CD1c-positive myeloid dendritic cell (primary cell): ENCODE measurements at regions not wholly inside any gene's neighbourhood (a gene's known extent, or its start where the extent isn't known, plus 50 kb on each side); places are given as distances from the start of the nearest gene placed in this dataset.

Experiments used
- DNase-seq: peaks from one replicate; pipeline ENCODE4 v3.0.0-alpha.2; 2016; ENCODE audit errors: extremely low spot score

DNA sequence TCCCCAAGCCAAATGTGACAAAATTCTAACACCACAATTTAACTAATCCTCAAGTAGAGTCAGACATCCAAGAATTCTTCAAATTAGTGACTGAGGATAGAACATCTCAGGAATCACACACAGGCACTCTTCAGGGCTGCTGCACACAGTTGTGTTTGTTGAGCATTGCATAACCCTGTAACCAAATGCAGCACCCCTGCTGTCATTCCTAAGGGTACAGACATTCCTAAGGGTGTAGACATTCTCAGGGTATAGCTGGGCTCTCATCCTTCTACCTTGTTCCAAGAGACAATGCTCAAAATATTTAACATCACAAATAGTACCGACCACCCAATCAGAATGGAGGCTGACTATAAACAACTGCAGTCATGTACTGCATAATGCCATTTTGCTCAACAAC lies 107.1 kb upstream of the UBE2E2 start:
- DNase-seq = no peak

DNA sequence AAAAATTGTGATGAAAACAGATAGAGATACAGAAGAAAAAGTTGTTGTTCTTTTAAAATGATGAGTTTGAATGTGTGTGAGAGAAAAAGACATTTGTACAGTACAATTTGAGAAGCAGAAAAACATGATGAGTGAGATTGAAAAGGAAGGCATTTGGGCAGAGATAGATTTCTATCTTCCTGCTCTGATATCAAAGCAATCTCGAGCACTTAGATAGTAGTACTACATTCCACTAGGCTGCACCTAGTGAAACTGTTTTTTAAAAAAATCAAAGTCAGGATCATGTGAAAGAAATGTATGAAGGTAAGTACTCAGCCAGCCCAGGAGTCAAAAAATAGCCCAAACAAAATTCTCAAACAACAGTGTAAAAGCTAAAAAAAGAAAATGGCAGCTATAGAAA lies 104.1 kb upstream of the UBE2E2 start:
- DNase-seq = no peak

DNA sequence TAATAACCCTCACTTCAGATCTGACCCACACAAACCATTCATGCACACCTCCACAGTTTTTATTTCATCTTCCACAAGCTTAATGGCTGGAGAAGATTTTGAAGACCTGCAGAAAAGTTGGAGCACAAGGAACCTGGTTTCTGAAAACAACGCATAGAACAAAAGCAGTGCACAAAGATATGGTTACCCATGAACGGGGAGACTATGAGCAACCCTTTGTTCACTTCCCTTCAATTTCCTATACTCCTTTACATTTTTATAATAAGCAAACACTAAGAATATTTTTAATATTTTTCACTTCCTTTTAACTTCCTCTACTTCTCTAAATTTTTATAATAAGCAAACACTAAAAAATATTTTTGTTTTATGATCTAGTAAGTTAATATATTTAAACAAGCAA lies 103.5 kb upstream of the UBE2E2 start:
- no peak for DNase-seq

DNA sequence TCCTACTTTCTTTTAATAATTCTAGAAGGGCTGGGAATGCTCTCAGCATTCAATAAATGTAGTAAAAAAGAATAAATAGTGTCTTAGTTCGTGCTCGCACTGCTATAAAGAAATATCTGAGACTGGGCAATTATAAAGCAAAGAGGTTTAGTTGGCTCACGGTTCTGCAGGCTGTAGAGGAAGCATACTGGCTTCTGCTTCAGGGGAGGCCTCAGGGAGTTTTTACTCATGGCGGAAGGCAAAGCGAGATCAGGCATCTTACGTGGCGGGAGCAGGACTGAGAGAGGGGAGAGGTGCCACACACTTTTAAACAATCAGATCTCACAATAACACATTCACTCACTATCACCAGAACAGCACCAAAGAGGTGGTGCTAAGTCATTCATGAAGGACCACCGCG lies 103.0 kb upstream of the UBE2E2 start:
- no peak for DNase-seq

DNA sequence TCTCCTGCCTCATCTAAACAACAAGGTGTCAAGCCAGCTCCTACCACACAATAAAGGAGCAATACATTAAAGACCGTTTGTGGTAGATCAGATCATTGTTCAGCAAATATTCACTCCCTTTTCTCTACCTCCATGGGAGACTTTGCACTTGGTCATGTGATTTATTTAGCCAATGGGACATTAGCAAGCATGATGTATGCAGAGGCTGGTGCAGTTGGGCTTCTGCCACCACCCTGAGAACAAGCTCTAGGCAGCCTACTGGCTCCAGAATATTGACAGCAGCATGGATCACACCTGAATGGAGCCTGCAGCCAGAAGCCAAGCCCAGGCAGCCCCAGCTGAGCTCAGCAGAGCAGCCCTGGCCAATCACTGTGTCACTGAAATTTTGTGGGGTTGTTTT lies 99.4 kb upstream of the UBE2E2 start:
- DNase-seq = no peak

DNA sequence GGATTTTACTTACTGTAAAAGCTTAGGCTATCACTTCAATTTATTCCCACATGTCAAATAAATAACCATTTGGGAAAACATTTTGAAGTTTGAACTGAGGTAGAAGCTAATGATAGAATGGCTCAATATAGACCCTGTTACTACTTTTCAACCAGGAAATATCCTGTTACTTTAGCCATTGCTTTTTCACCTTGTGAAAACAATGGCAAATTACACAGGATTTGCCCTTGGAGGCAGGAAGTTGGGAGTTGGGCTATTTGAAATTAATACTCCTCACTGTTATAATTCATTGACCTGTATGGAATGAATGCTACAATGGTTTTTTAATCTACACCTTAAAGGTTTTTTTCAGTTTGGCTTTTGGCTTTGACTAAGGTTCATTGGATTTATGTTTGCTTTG lies 98.1 kb upstream of the UBE2E2 start:
- no peak for DNase-seq

DNA sequence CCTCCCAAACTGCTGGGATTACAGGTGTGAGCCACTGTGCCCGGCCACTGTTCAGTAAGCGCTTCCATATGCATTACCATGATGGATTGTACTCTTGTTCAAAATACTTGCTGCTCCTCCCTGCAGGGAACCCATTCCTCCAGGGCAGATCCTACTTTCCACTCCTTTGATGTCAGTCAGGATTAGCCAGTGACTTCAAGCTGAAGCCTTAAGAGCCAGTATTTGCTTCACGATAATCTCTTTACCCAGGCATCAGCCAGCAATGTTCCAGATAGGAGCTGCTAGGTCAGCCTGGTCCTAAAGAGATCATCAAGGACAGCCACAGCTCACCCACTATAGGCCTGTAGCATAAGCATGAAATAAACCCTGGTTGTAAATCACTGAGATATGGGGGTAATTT lies 96.5 kb upstream of the UBE2E2 start:
- no peak for DNase-seq

DNA sequence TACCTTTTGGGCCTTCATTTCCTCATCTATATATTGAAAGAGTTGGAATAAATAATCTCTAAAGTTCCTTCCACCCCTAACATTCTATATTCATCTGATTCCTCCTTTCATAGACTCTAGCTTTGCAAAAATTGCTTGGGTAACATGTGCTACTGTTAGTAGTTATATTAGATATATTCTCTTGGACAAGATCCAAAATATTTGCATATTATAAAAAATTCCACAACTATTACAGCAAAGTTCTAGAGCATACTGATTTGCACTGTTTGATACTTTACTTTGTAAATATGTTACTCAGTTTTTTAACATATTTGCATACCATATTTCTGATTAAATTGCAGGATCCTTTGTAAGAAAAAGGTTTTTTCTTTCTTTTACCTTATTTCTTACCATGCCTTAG lies 95.9 kb upstream of the UBE2E2 start:
- DNase-seq = no peak

DNA sequence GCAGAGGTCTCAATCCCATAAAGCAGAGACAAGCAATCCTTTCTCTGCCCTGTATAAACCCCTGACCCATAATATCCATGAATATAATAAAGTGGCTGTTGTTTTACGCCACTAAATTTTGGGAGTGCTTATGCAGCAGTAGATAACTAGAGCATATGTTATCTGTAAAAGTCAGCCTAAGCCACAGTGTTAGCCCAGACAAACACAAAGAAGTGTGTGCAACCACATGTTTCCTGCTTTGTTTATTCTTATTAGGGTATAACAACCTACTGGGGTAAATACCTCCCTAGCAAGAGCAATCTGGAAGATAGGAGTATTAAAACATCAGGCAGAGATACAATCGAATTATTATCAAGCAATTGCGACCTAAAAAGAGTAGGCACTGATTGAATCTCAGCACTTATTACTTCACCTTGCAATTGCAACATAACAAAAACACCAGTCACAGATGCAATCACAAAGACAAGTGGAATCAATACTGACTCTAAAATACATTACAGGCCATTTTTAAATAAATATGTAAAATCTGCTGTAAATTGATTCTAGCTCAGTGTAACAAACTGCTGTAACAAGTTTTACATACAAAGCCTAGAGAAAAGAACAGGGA lies 94.6 kb upstream of the UBE2E2 start:
- no peak for DNase-seq

DNA sequence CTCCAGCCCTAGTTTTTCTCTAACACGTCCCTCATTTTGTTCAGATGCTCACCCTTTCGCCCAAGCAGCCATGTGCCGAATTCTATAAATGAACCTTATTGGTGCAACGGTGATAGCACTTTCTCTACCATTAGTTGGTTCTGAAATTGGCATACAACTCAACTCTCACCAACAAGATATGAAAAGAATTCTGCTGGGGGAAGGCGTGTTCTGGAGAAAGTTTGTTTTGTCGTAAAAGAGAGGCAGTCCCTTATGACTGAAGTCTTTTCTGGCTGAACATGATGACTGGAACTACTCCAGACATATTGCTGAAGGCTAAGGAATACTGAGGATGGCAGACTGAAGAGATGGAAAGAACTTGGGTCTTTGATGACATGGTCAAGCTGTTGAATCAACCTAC lies 91.8 kb upstream of the UBE2E2 start:
- DNase-seq = no peak

DNA sequence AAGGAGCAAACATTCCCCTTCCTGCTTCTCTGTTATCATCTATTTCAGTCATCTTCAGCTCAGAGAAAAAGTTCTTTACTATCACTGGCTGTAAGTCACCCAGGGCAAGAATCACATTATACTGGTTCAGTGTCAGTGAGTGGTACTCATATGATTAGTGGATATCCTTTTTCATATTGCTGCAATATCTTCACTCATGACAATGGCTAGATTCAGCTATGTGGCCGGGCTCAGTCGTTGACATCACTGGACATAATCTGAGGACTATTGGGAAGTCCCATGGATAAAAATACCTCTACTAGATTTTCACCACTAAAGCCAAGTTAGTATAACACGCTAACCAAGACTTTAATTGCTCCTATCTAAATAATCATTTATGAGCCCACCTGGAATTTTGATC lies 91.3 kb upstream of the UBE2E2 start:
- DNase-seq = no peak

DNA sequence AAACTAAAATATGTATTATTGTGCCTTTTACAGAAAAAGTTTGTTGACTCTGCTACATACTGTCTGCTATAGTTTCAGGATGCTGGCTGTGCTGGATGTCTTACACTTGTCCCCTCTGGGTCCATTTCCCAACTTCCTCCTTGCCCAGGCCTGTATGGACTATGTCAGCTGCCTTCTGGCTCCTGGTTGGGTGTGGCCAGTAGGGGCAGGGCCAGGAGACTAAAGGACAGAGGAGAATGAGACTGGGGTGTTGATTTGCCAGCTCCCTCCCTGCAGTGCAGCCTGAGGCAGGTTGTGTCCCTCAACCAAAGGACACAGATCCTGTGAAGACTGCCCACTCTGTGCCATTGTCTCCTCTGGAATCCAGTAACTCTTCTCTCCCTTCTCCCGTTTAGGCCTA lies 90.6 kb upstream of the UBE2E2 start:
- peak; percentile 47 for DNase-seq

DNA sequence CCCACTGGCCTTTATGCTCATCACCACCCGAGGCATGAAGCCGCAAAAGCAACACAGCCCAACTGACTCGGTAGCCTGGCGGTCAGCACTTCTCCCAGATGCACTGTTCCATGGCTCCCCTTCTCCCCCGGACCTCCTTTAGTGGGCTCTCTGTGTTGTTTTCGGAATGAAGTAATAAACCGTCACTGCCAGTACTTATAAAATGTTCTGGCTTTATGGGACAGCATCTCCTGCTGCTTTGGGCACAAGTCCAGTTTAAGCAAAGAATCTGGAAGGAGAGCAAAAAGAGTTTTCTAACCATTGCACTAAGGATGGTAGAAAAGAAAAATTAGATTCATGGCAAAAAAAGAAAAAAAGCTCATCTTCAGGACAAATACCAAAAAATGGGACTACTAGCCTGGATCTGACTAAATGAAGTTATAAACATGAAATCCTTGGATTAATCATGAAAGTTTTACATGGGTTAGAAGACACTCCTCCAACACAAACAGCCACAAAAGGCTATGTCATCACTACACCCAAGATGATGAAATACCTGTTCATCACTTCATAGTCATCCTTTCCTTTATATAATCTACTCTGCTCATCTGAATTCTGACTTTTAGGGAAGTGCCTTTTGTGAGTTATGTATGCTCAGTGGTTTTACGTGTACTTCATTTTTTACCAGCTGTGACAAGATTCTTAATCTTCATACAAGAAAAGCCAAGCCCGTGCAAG lies 89.5 kb upstream of the UBE2E2 start:
- peak; percentile 60 for DNase-seq

DNA sequence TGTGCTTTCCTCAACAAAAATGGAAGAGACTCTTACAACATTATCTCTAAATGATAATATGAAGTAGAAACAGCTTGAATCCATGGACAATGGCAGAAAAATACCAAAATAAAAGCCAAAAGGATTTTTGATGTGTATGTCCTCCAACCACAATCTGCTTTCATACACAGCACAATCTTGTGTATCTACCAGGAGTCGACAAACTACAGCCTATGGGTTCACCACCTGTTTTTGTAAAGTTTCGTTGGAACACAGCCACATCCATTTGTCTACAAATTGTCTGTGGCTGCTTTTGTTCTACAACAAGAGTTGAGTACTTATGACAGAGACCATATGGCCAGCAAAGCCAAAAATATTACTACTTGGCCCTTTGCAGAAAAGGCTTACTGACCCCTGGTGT lies 88.7 kb upstream of the UBE2E2 start:
- DNase-seq = no peak

DNA sequence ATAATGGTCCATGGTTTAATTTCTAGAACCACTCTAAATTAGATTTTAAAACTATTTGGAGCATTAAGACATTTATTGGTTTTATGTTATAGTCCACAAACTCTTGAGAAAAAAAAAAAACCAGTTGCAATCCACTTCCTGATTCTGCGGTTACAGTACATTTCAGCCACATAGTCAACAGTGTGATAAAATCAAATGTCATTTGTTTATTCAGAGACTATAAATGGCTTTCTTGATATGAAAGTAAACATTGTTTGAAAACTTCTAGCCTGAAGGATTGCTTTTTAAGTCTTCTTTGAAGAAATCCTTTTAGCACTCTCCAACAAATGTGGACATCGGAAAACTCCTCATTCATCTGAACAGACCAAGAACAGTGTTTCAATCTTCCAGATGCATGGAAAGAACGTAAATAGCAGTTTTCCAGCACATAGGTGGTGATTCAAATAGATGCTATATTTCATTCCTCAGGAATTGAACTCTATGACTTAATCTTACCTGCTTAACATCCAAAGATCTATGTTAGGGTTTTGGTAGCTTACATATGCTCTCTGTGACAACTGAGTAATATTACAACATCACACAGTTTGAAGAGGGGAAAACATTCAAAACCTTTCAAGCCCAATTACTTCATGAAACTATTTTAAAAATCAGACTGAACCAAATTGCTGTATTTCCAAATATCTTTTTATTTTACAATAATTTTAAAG lies 87.8 kb upstream of the UBE2E2 start:
- DNase-seq = peak; percentile 33

DNA sequence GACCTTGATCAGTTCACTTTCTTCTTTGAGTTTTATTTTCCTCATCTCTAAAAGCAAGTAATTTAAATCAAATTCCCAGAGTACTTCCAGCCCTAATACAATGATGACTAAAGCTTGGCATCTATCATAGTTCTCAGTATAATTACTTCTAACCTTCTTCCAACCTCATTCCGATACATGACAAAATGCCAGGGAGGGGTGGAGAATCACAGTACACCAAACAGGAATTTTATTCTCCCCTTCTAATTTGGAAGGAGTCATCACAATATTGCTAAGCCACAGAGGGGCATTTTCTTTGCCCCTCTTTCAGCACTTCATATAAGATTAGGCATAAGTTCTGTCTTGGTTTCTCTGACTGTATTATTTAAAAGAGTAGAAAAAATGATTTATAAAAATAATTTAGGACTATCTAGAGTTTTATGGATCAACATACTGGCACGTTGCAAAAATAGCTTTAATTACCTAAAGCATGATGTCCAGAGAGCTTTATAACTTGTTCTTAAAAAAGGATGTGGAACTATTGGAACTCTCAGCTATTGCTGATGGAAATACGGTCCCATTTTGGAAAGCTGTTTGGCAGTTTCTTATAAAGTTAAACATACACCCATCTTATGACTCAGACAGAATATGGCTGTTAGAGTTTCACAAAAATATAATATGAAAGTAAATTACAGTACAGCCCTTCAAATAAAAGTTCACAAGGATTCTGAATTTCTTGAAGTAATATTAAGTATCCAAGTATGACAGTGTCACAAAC lies 86.9 kb upstream of the UBE2E2 start:
- no peak for DNase-seq

DNA sequence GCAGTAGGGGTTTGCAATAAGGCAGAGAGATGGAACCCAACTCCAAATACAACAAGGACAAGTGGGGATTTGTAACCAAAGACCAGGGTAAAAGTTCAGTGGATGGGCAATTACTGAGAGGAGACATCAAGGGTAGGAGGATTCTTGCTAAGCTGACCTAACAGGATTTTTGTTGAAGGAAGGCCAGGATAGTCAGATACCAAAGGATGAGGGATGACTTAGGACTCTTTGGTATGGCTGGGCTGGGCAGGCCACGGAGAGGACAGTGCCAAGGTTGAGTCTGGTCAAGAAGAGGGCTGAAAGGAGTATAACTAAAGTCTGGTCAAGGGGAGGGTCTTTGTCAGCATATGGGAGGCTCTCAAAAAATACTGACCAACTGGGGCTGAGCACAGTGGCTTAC lies 85.3 kb upstream of the UBE2E2 start:
- DNase-seq = no peak

DNA sequence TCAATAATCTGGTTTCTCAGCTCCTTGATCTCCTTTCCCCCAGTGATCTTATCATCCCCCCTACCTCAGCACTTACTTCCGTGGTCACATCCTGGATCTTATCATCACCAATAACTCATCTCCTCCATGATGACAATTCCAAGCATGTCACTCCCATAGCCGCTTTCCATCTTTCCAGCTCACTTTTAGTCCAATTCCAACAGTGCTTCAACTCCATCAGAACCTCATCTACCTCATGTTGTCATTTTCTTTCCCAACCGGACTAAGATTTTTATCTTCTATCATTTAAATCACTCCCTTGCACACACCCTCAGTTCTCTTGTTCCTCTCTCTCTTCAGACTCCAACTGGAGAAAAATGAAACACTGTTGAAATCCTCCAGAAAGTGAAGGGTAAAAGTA lies 75.9 kb upstream of the UBE2E2 start:
- no peak for DNase-seq

DNA sequence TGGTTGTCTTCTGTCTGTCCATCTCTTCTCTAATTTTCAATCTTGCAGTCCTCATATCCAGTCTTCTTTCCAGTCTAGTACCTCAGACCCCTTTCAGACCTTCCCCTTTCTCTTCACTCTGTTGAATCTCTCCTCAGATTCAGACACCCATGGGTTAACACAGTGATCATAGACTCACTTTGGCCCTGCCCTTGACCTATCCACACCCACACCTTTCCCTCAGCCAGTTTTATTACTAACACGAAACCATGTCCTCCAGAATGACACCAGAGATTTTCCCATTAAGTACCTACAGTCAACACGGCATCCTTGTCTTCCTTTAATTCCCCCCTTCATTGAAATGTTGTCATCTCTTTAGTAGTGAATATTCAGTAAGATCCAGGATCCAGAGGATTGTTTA lies 74.5 kb upstream of the UBE2E2 start:
- no peak for DNase-seq

DNA sequence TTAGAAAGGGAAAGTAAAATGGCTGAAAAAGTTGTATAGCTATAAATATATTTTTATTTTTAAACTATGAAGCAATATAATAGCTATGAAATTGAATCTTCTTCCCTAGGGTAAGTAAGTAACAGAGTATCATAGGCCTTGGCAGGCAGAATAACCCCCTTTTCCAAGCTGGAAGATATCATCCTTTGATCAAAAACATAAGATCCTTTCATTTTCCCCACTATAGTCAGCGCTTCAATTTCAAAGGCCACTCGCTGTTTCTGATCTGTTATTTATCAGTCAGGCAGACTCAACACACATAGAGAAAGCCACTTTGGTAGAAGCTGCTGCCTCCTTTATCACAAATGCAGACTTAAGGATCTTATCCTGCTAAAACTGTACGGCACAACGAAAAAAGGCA lies 74.0 kb upstream of the UBE2E2 start:
- no peak for DNase-seq

DNA sequence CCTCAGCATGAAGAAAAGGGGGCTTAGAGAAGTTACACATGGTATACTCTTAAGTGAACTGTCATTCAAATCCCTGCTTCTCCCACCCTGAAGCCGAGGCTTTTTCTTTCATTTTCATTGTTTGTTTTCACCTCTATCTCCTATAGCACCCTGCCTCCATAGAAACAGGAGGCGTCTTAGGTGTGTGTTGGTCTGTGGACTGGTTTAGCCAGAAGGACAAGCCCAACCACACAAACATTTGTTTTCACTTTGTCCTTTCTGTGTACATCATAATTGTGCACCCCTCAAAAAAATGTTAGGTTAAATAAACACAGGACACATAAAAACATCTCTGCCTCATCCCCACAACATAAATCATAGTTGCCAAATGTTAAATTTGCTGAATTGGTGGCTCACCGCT lies 73.3 kb upstream of the UBE2E2 start:
- DNase-seq = no peak

DNA sequence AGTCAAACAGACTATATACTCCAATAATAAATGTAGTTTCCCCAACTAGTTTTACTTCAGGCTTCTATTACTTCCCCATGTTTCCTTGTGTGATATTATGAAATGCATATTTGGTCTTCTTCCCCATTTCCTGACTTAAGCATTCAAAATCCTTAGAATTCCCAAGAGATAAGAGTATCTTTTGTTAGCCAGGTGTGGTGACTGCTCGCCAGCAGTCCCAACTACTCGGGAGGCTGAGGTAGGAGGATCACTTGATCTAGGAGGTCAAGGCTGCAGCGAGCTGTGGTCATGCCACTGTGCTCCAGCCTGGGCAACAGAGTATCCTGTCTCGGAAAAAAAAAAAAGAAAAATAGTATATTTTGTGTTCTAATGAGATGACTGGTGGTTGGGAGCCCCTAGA lies 72.7 kb upstream of the UBE2E2 start:
- DNase-seq = no peak
